A673 (cell line): ENCODE measurements at regions not wholly inside any gene's neighbourhood (a gene's known extent, or its start where the extent isn't known, plus 50 kb on each side); places are given as distances from the start of the nearest gene placed in this dataset.

Experiments used
- BruUV-seq: library from RNA; stranded (reverse); fragments of 400-500 nt; replicated peaks from 2 replicates; lab custom pipeline; 2021; lab: Mats Ljungman, UMichigan
- CTCF ChIA-PET: fragments of 300-600 bp; sonication (Branson Sonifier 250); formaldehyde crosslinking; loops from one replicate; lab custom pipeline; 2022; ENCODE audit warnings: antibody characterized with exemption; lab: Charles Lee
- POLR2A ChIA-PET: fragments of 300-600 bp; sonication (Branson Sonifier 250); formaldehyde crosslinking; loops from one replicate; lab custom pipeline; 2022; ENCODE audit warnings: antibody characterized with exemption; ENCODE audit not compliant: low non-redundant PET; lab: Charles Lee
- DNase-seq: peaks from one replicate; pipeline ENCODE4 v3.0.0-alpha.2; 2015; ENCODE audit warnings: low spot score
- H3K27ac ChIP-seq: fragments of 200-600 bp; sonication (generic); 2 replicates; pipeline ENCODE4 v1.5.1; 2016; ENCODE audit warnings: mixed run types, low read depth, mild to moderate bottlenecking, mixed read lengths, antibody characterized with exemption, low read length; ENCODE audit not compliant: poor library complexity, severe bottlenecking
- H3K27me3 ChIP-seq: fragments of 200-600 bp; sonication (generic); replicated peaks from 2 replicates; pipeline ENCODE4 v1.6.1; 2017; ENCODE audit warnings: mixed run types, low read depth, mild to moderate bottlenecking, mixed read lengths, antibody characterized with exemption, low read length; ENCODE audit not compliant: insufficient read depth, poor library complexity
- H3K36me3 ChIP-seq: fragments of 200-600 bp; sonication (generic); 2 replicates; pipeline ENCODE4 v1.6.1; 2016; ENCODE audit warnings: mixed run types, mild to moderate bottlenecking, mixed read lengths, antibody characterized with exemption, low read length; ENCODE audit not compliant: insufficient read depth, poor library complexity, severe bottlenecking
- H3K4me1 ChIP-seq: fragments of 200-600 bp; sonication (generic); 2 replicates; pipeline ENCODE4 v1.6.1; 2017; ENCODE audit warnings: mixed run types, mild to moderate bottlenecking, mixed read lengths, antibody characterized with exemption, low read length; ENCODE audit not compliant: insufficient read depth, poor library complexity, severe bottlenecking
- H3K4me3 ChIP-seq: fragments of 200-600 bp; sonication (generic); 2 replicates; pipeline ENCODE4 v1.5.1; 2016; ENCODE audit warnings: low read depth, mixed run types, mild to moderate bottlenecking, mixed read lengths, low read length; ENCODE audit not compliant: poor library complexity, severe bottlenecking
- H3K9me3 ChIP-seq: fragments of 200-600 bp; sonication (generic); 2 replicates; pipeline ENCODE4 v1.6.1; 2016; ENCODE audit warnings: mixed run types, low read depth, mild to moderate bottlenecking, mixed read lengths, antibody characterized with exemption, low read length; ENCODE audit not compliant: poor library complexity, severe bottlenecking
- CTCF ChIP-seq: fragments of 300-800, 200-600 bp; sonication (generic); conservative IDR thresholded peaks from 2 replicates; pipeline ENCODE4 v1.5.1; 2017; ENCODE audit warnings: low read depth, mild to moderate bottlenecking, antibody characterized with exemption, low read length, moderate library complexity, mixed read lengths
- EZH2 ChIP-seq: fragments of 200-600 bp; sonication (generic); IDR thresholded peaks from 2 replicates; pipeline ENCODE4 v1.6.1; 2017; ENCODE audit warnings: borderline replicate concordance, low read depth, mild to moderate bottlenecking, mixed read lengths, antibody characterized with exemption, low read length; ENCODE audit not compliant: poor library complexity, severe bottlenecking
- intact Hi-C: fragments of 100-400 bp; cut with micrococcal nuclease; formaldehyde crosslinking; loops from one replicate; pipeline ENCODE4 v1.10.0; 2022; ENCODE audit not compliant: unreplicated experiment

- Histone ChIP-seq H3K36me3 (no peaks in the 10 kb centered on the region), H3K27ac (no peak overlapping the region), H3K4me1 (no peaks in the 10 kb centered on the region), H3K9me3 (no peaks in the 10 kb centered on the region), H3K27me3 (no peaks in the 10 kb centered on the region), H3K4me3 (no peak overlapping the region)
- TF ChIP-seq EZH2 = no peak
- TF ChIP-seq CTCF = no peak
- ChIA-PET CTCF (no interaction called here), POLR2A (no interaction called here)
- no TSS peak for BruUV-seq
- intact Hi-C loops = no loop called here
- no peak for DNase-seq
Observed at GRCh38 chr13:78960881-78961280, 301.9 kb upstream of the OBI1 start.

GRCh38 chr13:78958006-78958405 lies 299.1 kb upstream of the OBI1 start:
- intact Hi-C loops = no loop called here
- H3K27me3 ChIP-seq = no peaks in the 10 kb centered on the region
- H3K4me3 ChIP-seq = no peak overlapping the region
- TF ChIP-seq CTCF (no peak), EZH2 (no peak)
- H3K9me3 ChIP-seq = no peaks in the 10 kb centered on the region
- POLR2A ChIA-PET = no interaction called here
- no peaks in the 10 kb centered on the region for H3K36me3 ChIP-seq
- no peak overlapping the region for H3K27ac ChIP-seq
- DNase-seq = no peak
- no peaks in the 10 kb centered on the region for H3K4me1 ChIP-seq
- CTCF ChIA-PET = no interaction called here
- no TSS peak for BruUV-seq

GRCh38 chr13:78940455-78941130 lies 281.6 kb upstream of the OBI1 start:
- no TSS peak for BruUV-seq
- Histone ChIP-seq H3K27ac (no peak overlapping the region), H3K4me1 (no peaks in the 10 kb centered on the region), H3K4me3 (no peak overlapping the region), H3K27me3 (no peaks in the 10 kb centered on the region), H3K9me3 (no peaks in the 10 kb centered on the region), H3K36me3 (no peaks in the 10 kb centered on the region)
- DNase-seq = no peak
- TF ChIP-seq CTCF = no peak
- TF ChIP-seq EZH2 = no peak
- intact Hi-C loops = no loop called here
- ChIA-PET POLR2A (no interaction called here), CTCF (no interaction called here)
